Suppressor macrophage treated with lipopolysaccharide for 1 hour (primary cell): ENCODE measurements at regions not wholly inside any gene's neighbourhood (a gene's known extent, or its start where the extent isn't known, plus 50 kb on each side); places are given as distances from the start of the nearest gene placed in this dataset.
"Not testable (repeated sequence)": the region's sequence is repeated elsewhere in the genome, so short reads cannot be mapped to it uniquely, and the experiment has no call there.

Experiments used
- DNase-seq, 3 donors: peaks; one replicate each; pipeline ENCODE4 v3.0.0-alpha.2; 2020 to 2022

GRCh38 chrX:79026742-79027141, 81.6 kb downstream of the P2RY10 start:
- not testable (repeated sequence) for DNase-seq

GRCh38 chrX:79035421-79035820, 90.2 kb downstream of the P2RY10 start:
- DNase-seq, result no peak

GRCh38 chrX:79036157-79036880, 91.1 kb downstream of the P2RY10 start:
- DNase-seq, result peak; percentile 31 to 40 (median 36)

- DNase-seq, result peak in 2 of 3 donors; percentile 9 to 26
Measured at GRCh38 chrX:79065696-79066095, 78.8 kb upstream of the GPR174 start.

GRCh38 chrX:79078114-79078513, 66.4 kb upstream of the GPR174 start:
- no peak for DNase-seq

GRCh38 chrX:79079477-79079876, 65.0 kb upstream of the GPR174 start:
- DNase-seq, result no peak

GRCh38 chrX:79080141-79080540, 64.3 kb upstream of the GPR174 start:
- DNase-seq, result no peak

- peak; percentile 36 to 56 (median 40) for DNase-seq
Measured at GRCh38 chrX:79081895-79082512, 62.5 kb upstream of the GPR174 start.

- DNase-seq, result no peak
Measured at GRCh38 chrX:79082899-79083298, 61.6 kb upstream of the GPR174 start.

- DNase-seq, result no peak
Measured at GRCh38 chrX:79084923-79085322, 59.6 kb upstream of the GPR174 start.

- DNase-seq, result peak; percentile 28 to 68 (median 68)
Measured at GRCh38 chrX:79089896-79090584, 54.4 kb upstream of the GPR174 start.

GRCh38 chrX:79094075-79094832, 50.2 kb upstream of the GPR174 start:
- DNase-seq, result no peak
